NCI-H2081 (cell line): ENCODE measurements at regions not wholly inside any gene's neighbourhood (a gene's known extent, or its start where the extent isn't known, plus 50 kb on each side); places are given as distances from the start of the nearest gene placed in this dataset.

Experiments
- DNase-seq, 2 experiments: peaks; one replicate each; lab custom pipeline; 2025; lab: John Stamatoyannopoulos, UW

- no peak for DNase-seq
Measured at GRCh38 chr18:11268741-11269233, 119.4 kb upstream of the PIEZO2 start.

DNA sequence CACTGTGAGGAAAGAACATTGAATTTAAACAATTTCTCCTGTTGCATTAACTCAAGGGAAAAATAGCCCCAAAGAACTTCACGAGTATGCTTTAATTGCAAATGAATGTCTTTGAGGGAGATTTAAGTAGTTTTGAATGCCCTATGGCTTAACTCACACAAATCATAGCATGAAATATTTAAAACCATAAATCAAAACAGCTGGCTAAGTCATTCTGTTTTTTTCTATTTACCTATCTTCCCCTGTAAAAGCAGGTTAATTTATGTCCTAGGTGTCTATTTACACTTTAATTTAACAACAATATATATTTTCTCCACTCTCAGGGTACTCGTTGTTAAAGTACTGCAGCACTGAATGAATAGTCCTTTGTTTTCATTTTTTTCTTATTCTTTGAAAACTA lies 118.8 kb upstream of the PIEZO2 start:
- no peak for DNase-seq

DNA sequence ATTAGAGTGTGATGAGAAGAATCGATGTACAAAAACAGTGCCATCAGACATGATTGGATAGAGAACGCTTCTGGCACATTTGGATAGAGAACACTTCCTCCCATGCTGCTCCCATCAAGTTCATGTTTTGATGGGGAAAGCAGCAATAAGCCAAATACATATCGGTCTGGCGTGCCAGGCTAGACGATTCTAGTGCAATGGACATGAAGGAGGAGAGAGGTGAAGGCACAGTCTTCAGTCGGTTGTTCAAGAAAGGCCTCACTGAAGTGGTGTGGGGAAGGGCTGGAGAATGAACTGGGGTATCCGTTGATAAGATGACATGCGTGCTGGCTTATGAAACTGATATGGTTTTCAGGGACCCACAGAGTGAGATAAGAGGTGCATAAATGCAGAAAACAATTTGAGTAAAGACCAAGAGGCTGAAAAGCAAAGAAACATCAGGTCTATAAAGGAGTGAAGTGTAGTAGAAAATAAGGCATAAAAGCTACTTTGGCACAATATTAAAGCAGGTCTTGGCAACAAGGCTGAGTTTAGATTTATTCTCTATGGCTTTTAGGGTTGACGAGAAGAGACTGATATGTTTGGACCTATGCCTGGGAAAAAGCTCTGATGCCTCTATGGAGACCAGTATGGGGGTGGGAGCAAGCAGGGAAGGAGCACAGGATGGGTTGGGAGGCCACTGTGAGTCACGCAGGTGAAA lies 117.6 kb upstream of the PIEZO2 start:
- no peak for DNase-seq

- no peak for DNase-seq
Measured at GRCh38 chr18:11261486-11261885, 112.1 kb upstream of the PIEZO2 start.

- no peak for DNase-seq
Measured at GRCh38 chr18:11260961-11261461, 111.6 kb upstream of the PIEZO2 start.

- DNase-seq = no peak
Measured at GRCh38 chr18:11259469-11260150, 110.2 kb upstream of the PIEZO2 start.

- no peak for DNase-seq
Measured at GRCh38 chr18:11258039-11258610, 108.8 kb upstream of the PIEZO2 start.

GRCh38 chr18:11256251-11256650 lies 106.9 kb upstream of the PIEZO2 start:
- DNase-seq = no peak

DNA sequence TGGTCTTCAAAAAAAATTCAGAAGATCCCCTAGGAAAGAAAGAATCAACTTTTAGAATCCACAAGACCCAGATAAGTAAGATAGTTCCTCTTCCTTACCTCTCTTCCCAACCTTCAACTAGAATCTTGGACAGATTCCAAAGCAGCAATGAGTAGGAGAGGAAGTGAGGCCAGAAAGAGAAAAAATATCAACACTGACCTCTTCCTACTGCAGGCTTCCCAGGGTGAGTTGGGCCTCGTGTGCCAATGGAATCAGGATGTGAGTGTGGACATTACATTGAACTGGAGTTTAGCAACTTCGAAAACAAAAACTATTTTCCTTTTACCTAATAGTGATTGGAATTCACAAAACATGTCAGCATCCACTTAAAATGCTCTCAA lies 102.5 kb upstream of the PIEZO2 start:
- DNase-seq = no peak

GRCh38 chr18:11251229-11251890 lies 102.0 kb upstream of the PIEZO2 start:
- no peak for DNase-seq

DNA sequence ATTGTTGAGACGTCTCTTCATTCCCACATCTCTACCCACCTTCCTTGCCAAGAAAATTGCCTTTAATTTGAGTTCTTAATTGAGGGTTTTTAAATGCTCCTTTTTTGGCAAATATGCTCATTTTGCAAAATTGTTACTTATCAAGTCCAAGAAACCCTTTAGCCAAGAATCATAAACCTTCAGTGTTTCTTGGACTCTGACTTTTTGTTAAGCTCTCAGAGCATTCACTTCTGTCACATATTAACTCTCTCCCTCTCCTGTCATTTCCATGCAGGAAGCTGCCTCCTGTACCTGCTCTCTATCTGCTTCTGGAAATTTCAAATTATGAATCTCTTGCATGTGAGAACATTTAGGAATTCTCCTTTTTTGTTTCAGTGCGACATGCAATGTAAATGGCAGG lies 100.0 kb upstream of the PIEZO2 start:
- DNase-seq = no peak

GRCh38 chr18:11247381-11247970 lies 98.1 kb upstream of the PIEZO2 start:
- no peak for DNase-seq

- no peak for DNase-seq
Measured at GRCh38 chr18:11246495-11247300, 97.3 kb upstream of the PIEZO2 start.

DNA sequence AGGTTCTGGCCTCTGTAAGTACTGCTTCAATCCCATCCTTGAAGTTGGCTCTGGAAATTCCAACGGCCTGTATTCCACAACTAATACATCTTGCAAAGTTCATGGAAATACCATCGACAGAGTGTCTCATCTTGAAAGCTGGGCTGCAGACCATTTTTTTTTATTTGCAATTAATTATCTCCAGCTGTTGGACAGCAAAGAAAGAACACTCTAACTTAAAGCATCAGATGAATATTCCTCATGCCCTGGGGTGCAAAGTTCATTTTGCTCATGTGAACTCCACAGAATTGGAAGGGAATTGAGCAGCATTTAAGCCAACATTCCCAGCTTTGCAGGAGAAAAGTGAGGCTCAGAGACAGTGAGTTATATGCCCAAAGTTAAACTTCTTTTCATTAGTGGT lies 96.5 kb upstream of the PIEZO2 start:
- no peak for DNase-seq

DNA sequence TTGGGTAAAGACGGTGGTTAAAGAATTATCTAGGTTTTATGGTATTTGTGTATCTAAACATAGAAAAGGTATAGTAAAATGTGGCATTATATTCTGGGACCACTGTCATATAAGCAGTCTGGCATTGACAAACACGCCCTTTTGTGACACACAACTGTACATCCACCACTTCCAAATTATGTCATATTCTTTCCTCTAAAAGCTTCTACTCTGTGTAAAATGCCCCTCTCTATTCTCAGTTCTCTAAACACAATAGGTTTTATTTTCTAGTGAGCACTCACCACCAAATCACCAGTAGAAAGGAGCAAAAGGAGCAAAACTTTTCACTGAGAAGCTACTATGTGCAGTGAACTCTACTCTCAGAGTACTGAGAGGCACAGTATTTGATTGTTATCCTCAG lies 88.1 kb upstream of the PIEZO2 start:
- no peak for DNase-seq

DNA sequence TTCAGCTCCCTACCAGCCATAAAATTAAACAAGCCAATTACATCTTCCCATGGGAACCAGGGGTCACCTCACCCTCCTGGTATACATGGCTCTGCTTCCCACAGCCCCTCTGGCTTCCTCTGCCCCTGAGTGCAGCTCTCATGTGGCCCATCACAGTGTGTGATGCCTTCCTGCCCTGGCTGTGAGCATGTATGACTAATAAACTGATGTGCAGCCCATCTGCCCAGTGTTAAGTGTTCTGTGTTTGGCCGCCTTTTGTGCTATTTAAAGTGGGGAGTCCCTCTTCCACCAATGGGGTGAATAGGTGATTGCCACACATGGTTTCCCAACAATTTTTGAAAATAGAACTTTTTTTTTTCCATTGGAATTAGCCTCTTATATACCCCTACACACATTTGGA lies 87.7 kb upstream of the PIEZO2 start:
- no peak for DNase-seq

- no peak for DNase-seq
Measured at GRCh38 chr18:11224153-11224552, 74.8 kb upstream of the PIEZO2 start.

GRCh38 chr18:11219571-11219970 lies 70.2 kb upstream of the PIEZO2 start:
- DNase-seq = no peak

GRCh38 chr18:11215216-11215615 lies 65.8 kb upstream of the PIEZO2 start:
- DNase-seq = no peak

DNA sequence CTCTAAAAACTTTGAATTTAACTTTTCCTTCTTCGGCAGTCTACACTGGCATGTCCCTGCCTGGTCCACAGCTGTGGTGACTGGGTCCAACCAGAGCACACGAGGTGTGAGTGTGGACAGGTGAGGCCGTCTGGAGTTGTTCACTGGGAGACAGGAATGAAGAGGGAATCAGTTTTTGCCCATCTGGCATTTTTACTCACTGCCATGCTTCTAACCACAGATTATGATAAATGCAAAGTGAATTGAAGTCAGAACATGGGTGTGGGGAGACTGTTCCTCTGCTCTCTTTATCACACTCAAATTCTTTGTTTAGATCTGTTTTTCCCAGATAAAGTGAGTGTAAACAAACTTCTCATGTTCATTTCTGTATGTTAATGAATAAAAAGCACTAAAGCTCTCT lies 54.7 kb upstream of the PIEZO2 start:
- no peak for DNase-seq

DNA sequence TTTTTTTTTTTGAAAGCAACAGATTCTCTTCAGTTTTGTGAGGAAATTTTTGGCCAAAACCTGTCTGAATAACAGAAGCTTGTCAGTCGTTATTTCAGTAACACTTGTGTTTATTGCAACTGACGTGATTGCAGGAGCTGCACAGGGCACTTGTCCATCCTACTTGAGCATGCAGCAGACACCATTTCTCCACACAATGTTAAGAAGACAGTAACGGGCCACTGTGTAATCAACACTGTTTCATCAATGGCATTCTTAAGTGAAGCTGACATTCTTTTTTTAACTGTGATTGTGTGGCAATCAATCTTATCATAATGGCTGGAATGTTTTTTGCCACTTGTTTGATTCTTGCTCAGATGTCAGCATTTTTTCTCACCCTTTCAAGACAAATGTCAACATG lies 50.1 kb upstream of the PIEZO2 start:
- DNase-seq = no peak
